PC-3 (cell line): ENCODE measurements at regions not wholly inside any gene's neighbourhood (a gene's known extent, or its start where the extent isn't known, plus 50 kb on each side); places are given as distances from the start of the nearest gene placed in this dataset.

Experiments used
- ATAC-seq: fragments of 200-7000 bp; cut with Tn5 transposase; 2 replicates; pipeline ENCODE4 v1.9.1; 2020; ENCODE audit warnings: mild to moderate bottlenecking, moderate library complexity
- BruUV-seq: library from RNA; stranded (reverse); fragments of 400-500 nt; replicated peaks from 2 replicates; lab custom pipeline; 2021; lab: Mats Ljungman, UMichigan
- CTCF ChIA-PET: fragments of 300-600 bp; sonication (Branson Sonifier 250); formaldehyde crosslinking; loops from one replicate; lab custom pipeline; 2022; ENCODE audit warnings: antibody characterized with exemption; lab: Charles Lee
- POLR2A ChIA-PET: fragments of 300-600 bp; sonication (Branson Sonifier 250); formaldehyde crosslinking; loops from one replicate; lab custom pipeline; 2022; ENCODE audit warnings: antibody characterized with exemption; ENCODE audit not compliant: unreplicated experiment; lab: Charles Lee
- DNase-seq: peaks from one replicate; pipeline ENCODE4 v3.0.0-alpha.2; 2015
- H2AFZ ChIP-seq: fragments of 300-600 bp; sonication (generic); 2 replicates; pipeline ENCODE4 v1.6.0; 2016; ENCODE audit warnings: antibody characterized with exemption, low read length
- H3F3A ChIP-seq: fragments of 300-600 bp; sonication (generic); one replicate; pipeline ENCODE4 v1.6.0; 2017; ENCODE audit warnings: antibody characterized with exemption, low read length, control low read depth, mild to moderate bottlenecking; ENCODE audit not compliant: unreplicated experiment
- H3K27ac ChIP-seq: fragments of 300-600 bp; sonication (generic); 2 replicates; pipeline ENCODE4 v1.5.1; 2016; ENCODE audit warnings: mild to moderate bottlenecking, low read length
- H3K27me3 ChIP-seq: fragments of 300-600 bp; sonication (generic); 2 replicates; pipeline ENCODE4 v1.6.1; 2016; ENCODE audit warnings: low read length, mixed read lengths
- H3K36me3 ChIP-seq: fragments of 300-600 bp; sonication (generic); 2 replicates; pipeline ENCODE4 v1.6.1; 2016; ENCODE audit warnings: low read depth, mixed run types, low read length, mixed read lengths
- H3K4me1 ChIP-seq: fragments of 300-600 bp; sonication (generic); 2 replicates; pipeline ENCODE4 v1.5.1; 2016; ENCODE audit warnings: low read length; ENCODE audit not compliant: insufficient read depth
- H3K4me2 ChIP-seq: fragments of 300-600 bp; sonication (generic); 2 replicates; pipeline ENCODE4 v1.6.0; 2016; ENCODE audit warnings: low read length
- H3K4me3 ChIP-seq: fragments of 300-600 bp; sonication (generic); 2 replicates; pipeline ENCODE4 v1.5.1; 2016; ENCODE audit warnings: mild to moderate bottlenecking, low read length, mixed read lengths
- H3K79me2 ChIP-seq: fragments of 300-600 bp; sonication (generic); 2 replicates; pipeline ENCODE4 v1.6.1; 2017; ENCODE audit warnings: low read length, mixed read lengths
- H3K9ac ChIP-seq: fragments of 300-600 bp; sonication (generic); 2 replicates; pipeline ENCODE4 v1.6.0; 2016; ENCODE audit warnings: mild to moderate bottlenecking, low read length
- H3K9me2 ChIP-seq: fragments of 300-600 bp; sonication (generic); replicated peaks from 2 replicates; pipeline ENCODE4 v1.6.1; 2016; ENCODE audit warnings: mixed run types, low read length, mixed read lengths
- H3K9me3 ChIP-seq: fragments of 300-600 bp; sonication (generic); 2 replicates; pipeline ENCODE4 v1.6.1; 2016; ENCODE audit warnings: low read length, mixed read lengths
- H4K20me1 ChIP-seq: fragments of 300-600 bp; sonication (generic); 2 replicates; pipeline ENCODE4 v1.6.1; 2016; ENCODE audit warnings: low read length, mixed read lengths
- EZH2 ChIP-seq: fragments of 300-600 bp; sonication (generic); IDR thresholded peaks from one replicate; pipeline ENCODE4 v1.6.1; 2017; ENCODE audit warnings: antibody characterized with exemption, mild to moderate bottlenecking, low read length; ENCODE audit not compliant: unreplicated experiment
- EZH2phosphoT487 ChIP-seq: fragments of 300-600 bp; sonication (generic); IDR thresholded peaks from 2 replicates; pipeline ENCODE4 v1.6.1; 2018; ENCODE audit warnings: mild to moderate bottlenecking, antibody characterized with exemption, low read length, borderline replicate concordance
- intact Hi-C: fragments of 100-400 bp; cut with micrococcal nuclease; formaldehyde crosslinking; loops from 2 replicates; pipeline ENCODE4 v1.9.0; 2023
- TF ChIP-seq, protein P1 (sequence below): fragments of 300-600 bp; sonication (generic); conservative IDR thresholded peaks from 2 replicates; pipeline ENCODE4 v1.5.1; 2017; ENCODE audit warnings: antibody characterized with exemption, low read depth, mild to moderate bottlenecking, low read length

DNA sequence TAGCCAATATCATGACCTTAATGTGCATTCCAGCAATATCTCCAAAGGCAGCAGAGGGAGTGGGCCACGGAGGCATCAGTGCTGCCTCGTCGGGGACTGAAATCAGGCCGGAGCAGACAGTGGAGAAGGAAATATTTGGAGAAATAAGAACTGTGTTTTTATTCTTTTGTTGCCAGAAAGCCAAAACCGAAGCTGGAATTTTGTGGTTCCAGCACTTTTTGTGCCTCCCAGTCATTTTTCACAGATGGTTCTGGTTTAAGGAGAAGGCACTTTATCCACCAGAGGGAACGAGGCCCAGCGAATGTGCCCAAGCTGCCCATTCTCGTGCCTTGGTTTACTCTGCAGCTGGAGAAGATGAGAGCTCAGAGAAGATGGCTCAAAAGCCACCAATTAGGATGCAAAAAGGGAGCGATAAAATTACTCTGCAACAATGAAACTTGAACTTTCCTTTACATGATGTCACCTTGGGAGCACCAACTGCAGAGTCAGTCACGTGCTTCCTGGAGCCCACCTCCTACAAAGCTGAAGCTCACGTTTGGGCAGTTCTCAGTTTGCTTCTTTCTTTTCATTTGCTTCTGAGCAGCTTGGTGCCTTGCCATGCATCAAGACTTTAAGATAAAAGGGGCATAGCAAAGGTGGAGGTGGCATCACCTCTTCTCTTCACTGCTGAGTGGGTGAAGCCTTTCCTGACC is 288.7 kb downstream of the LPIN1 start:
- Histone ChIP-seq H3K36me3 (no peaks in the 10 kb centered on the region), H3F3A (no peaks in the 10 kb centered on the region), H3K79me2 (no peaks in the 10 kb centered on the region), H2AFZ (no peak overlapping the region), H3K9me3 (no peaks in the 10 kb centered on the region), H3K27me3 (no peaks in the 10 kb centered on the region), H3K9ac (no peak overlapping the region), H3K4me2 (no peak overlapping the region), H3K27ac (no peak overlapping the region), H3K4me3 (no peak overlapping the region), H4K20me1 (no peaks in the 10 kb centered on the region), H3K9me2 (no peaks in the 10 kb centered on the region), H3K4me1 (peaks cover 10% of the 10 kb centered on the region)
- TF ChIP-seq EZH2 (no peak), EZH2phosphoT487 (no peak)
- TF ChIP-seq, protein P1, sequence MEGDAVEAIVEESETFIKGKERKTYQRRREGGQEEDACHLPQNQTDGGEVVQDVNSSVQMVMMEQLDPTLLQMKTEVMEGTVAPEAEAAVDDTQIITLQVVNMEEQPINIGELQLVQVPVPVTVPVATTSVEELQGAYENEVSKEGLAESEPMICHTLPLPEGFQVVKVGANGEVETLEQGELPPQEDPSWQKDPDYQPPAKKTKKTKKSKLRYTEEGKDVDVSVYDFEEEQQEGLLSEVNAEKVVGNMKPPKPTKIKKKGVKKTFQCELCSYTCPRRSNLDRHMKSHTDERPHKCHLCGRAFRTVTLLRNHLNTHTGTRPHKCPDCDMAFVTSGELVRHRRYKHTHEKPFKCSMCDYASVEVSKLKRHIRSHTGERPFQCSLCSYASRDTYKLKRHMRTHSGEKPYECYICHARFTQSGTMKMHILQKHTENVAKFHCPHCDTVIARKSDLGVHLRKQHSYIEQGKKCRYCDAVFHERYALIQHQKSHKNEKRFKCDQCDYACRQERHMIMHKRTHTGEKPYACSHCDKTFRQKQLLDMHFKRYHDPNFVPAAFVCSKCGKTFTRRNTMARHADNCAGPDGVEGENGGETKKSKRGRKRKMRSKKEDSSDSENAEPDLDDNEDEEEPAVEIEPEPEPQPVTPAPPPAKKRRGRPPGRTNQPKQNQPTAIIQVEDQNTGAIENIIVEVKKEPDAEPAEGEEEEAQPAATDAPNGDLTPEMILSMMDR = no peak
- BruUV-seq = no TSS peak
- ATAC-seq (no peak), DNase-seq (no peak)
- POLR2A ChIA-PET = no interaction called here
- CTCF ChIA-PET = no interaction called here
- intact Hi-C loops = no loop called here

DNA sequence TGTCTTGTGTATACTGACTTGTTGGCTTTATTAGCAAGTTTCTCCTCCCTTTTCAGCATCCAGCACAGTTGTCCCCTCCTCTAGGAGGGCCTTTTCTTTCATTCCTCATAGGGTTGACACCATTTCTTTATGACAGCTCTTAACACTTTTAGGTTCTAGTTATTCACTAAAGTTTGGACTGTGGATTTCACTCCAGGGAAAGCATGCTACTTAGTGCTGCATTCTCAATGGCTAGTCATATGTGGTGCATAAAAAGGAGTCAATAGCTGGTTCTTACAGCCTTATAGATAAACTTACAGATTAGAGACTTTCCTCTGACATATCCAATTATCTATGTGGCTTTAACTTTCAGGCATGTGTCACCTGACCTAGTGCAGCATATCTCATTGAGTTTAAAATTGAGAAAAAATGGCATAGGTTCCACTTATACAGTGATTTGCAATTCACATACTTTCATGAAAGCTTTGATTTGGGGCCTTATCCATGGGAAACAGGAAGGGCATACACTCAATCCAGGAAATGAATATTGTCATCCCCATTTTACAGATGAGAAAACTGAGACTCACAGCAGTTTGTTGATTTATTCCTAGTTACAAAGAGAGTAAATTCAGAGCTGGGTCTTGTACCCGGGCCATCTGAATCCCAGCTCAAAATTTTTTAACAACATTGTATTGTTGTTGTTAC is 289.7 kb downstream of the LPIN1 start:
- Histone ChIP-seq H3K9ac (no peak overlapping the region), H4K20me1 (no peaks in the 10 kb centered on the region), H3K9me3 (no peaks in the 10 kb centered on the region), H3K79me2 (no peaks in the 10 kb centered on the region), H3F3A (no peaks in the 10 kb centered on the region), H3K27me3 (no peaks in the 10 kb centered on the region), H3K36me3 (no peaks in the 10 kb centered on the region), H3K4me3 (no peak overlapping the region), H3K9me2 (no peaks in the 10 kb centered on the region), H3K27ac (no peak overlapping the region), H3K4me1 (peaks cover 10% of the 10 kb centered on the region), H2AFZ (no peak overlapping the region), H3K4me2 (no peak overlapping the region)
- ChIA-PET POLR2A (no interaction called here), CTCF (no interaction called here)
- BruUV-seq = no TSS peak
- TF ChIP-seq EZH2 (no peak), EZH2phosphoT487 (no peak)
- TF ChIP-seq, protein P1 = no peak
- intact Hi-C loops = no loop called here
- DNase-seq (no peak), ATAC-seq (no peak)

DNA sequence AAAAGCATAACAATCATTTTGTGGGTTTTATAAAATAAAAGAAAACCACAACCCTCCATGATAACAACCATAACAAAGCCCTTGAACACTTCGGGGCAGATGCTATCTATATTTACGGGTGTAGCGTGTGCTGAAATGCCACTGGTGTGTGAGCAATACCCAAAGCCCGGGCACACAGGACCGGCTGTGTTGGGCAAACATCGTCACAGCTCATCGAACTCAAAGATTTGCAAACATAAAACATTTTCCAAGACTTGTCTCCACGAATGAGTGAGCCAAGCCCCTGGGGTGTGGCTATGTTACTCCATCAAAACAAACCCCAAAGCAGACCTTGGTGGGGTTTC is 290.2 kb downstream of the LPIN1 start:
- Histone ChIP-seq H3K9me3 (no peaks in the 10 kb centered on the region), H3K27me3 (no peaks in the 10 kb centered on the region), H3K36me3 (no peaks in the 10 kb centered on the region), H3K4me3 (no peak overlapping the region), H3K4me2 (no peak overlapping the region), H3K27ac (no peak overlapping the region), H3K9ac (no peak overlapping the region), H2AFZ (no peak overlapping the region), H3K79me2 (no peaks in the 10 kb centered on the region), H3K4me1 (peaks cover 10% of the 10 kb centered on the region), H3F3A (no peaks in the 10 kb centered on the region), H4K20me1 (no peaks in the 10 kb centered on the region), H3K9me2 (no peaks in the 10 kb centered on the region)
- ChIA-PET CTCF (no interaction called here), POLR2A (no interaction called here)
- no TSS peak for BruUV-seq
- TF ChIP-seq EZH2phosphoT487 = no peak
- TF ChIP-seq EZH2 = no peak
- TF ChIP-seq, protein P1 = no peak
- intact Hi-C loops = no loop called here
- peak; percentile 68 for DNase-seq
- no peak for ATAC-seq
